ENCODE measurements at regions not wholly inside any gene's neighbourhood (a gene's known extent, or its start where the extent isn't known, plus 50 kb on each side); places are given as distances from the start of the nearest gene placed in this dataset.

DNA sequence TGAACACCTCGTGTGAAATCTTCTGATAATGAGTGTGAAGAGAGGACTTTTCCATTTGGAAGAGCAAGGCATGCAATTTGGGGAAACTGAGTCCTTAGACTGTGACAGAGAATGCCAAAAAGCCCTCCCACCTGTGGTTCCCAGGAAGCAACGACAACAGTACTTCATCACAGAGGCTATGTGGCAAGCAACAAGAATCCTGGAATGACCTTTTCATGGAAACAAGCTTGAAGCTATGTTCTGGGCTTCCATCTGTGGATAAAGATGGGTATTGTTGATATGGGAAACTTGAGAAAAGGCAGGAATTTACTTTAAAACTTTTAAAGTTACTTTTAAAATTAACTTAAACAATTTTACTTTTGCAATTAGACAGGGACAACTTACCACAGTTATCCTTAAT lies 131.2 kb upstream of the ANKH start (continued):
- TF ChIP-seq BMI1 (IDR thresholded peaks at IDR 0.05; ENCODE audit: borderline replicate concordance) (no peak), STAT1 (conservative IDR thresholded peaks at IDR 0.05) (no peak), KDM1A (IDR thresholded peaks at IDR 0.05; ENCODE audit: borderline replicate concordance) (no peak)

DNA sequence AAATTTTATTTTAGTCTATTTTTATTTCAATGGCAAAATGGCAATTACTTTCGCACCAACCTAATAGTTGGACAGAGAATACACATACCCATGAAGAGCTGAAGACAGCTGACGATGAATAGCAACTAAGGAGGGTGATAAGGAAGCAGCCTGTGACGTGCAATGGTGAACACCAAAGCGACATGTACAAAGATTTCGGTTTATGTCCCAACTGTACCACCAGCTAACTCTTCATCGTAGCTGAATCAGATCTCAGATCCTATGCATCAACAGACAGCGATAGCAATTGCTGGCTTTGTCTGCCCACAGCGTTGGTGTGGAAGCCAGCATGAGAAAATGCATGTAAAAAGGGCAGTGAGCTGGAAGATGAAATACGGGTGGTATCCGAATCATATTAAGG lies 130.6 kb upstream of the ANKH start:
- Histone ChIP-seq H3K27ac (ENCODE audit: control insufficient read depth, insufficient read depth) (no peak overlapping the region), H3K4me1 (ENCODE audit: control insufficient read depth, insufficient read depth, low read length) (peaks cover 4% of the 10 kb centered on the region), H4K20me1 (ENCODE audit: control insufficient read depth, insufficient read depth) (no peaks in the 10 kb centered on the region), H3K27me3 (replicated peaks in 1 of 2; ENCODE audit: control insufficient read depth in 2 of 2, insufficient read depth in 2 of 2, low read length in 1 of 2) (no peaks in the 10 kb centered on the region), H3K9me3 (replicated peaks; ENCODE audit: control insufficient read depth, insufficient read depth, low read length) (peaks cover 6% of the 10 kb centered on the region; the same call in 2 of the 3 replicates), H3K36me3 (ENCODE audit: control insufficient read depth in 2 of 2, insufficient read depth in 2 of 2, low read length in 1 of 2) (no peaks in the 10 kb centered on the region), H3K9ac (ENCODE audit: control insufficient read depth, insufficient read depth, low read length) (no peak overlapping the region), H3K79me2 (ENCODE audit: control insufficient read depth, insufficient read depth, low read length) (no peaks in the 10 kb centered on the region), H2AFZ (ENCODE audit: control insufficient read depth, low read depth, low read length) (no peak overlapping the region), H3K4me3 (no peak overlapping the region), H3K4me2 (ENCODE audit: control insufficient read depth, insufficient read depth) (no peak overlapping the region)
- no peak for DNase-seq (ENCODE audit: low read depth, low spot score)
- CTCF ChIA-PET, result interaction anchor here (0.9 to 8.1 kb wide), 11 partner anchors 19 to 323 kb away, joined by 3 to 213 read pairs (median 4); no protein-coding TSS in a partner anchor
- FAIRE-seq, result no peak
- WGBS (ENCODE audit: insufficient coverage, insufficient replicate concordance, low lambda C conversion rate, missing lambda C conversion rate), result 65% methylated on average over 10 of the region's 10 CpGs
- no TSS peak for BruUV-seq (replicated peaks)
- POLR2A ChIA-PET, result no interaction called here
- RAD21 ChIA-PET (ENCODE audit: unreplicated experiment), result interaction anchor here (1.3 to 4.9 kb wide), 6 partner anchors 10 to 327 kb away, joined by 3 to 65 read pairs (median 10); no protein-coding TSS in a partner anchor
- intact Hi-C loops (cut with micrococcal nuclease; ENCODE audit: unreplicated experiment) (loop anchor here (2.0 to 5.0 kb wide), 2 partner anchors 130 to 317 kb away; partner anchors contain the start of gene ANKH), in situ Hi-C loops (cut with MboI) (loop anchor here (5.0 to 25.0 kb wide), 2 partner anchors 280 to 640 kb away; no protein-coding TSS in a partner anchor)
- ATAC-seq, result no peak
- SMC1A ChIA-PET (ENCODE audit: uncharacterized antibody, unreplicated experiment), result interaction anchor here (0.8 to 8.4 kb wide), 7 partner anchors 10 to 317 kb away, joined by 3 to 90 read pairs (median 4); no protein-coding TSS in a partner anchor
- TF ChIP-seq, protein P1, sequence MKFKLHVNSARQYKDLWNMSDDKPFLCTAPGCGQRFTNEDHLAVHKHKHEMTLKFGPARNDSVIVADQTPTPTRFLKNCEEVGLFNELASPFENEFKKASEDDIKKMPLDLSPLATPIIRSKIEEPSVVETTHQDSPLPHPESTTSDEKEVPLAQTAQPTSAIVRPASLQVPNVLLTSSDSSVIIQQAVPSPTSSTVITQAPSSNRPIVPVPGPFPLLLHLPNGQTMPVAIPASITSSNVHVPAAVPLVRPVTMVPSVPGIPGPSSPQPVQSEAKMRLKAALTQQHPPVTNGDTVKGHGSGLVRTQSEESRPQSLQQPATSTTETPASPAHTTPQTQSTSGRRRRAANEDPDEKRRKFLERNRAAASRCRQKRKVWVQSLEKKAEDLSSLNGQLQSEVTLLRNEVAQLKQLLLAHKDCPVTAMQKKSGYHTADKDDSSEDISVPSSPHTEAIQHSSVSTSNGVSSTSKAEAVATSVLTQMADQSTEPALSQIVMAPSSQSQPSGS (IDR thresholded peaks at IDR 0.05; ENCODE audit: low read length), result no peak
- no peak for TF ChIP-seq GABPA (IDR thresholded peaks at IDR 0.05; ENCODE audit: low read depth)
- no peak for TF ChIP-seq ZNF274 (IDR thresholded peaks at IDR 0.05; ENCODE audit: insufficient read depth, insufficient read length)
- TF ChIP-seq RFX5 (IDR thresholded peaks at IDR 0.05; ENCODE audit: low read depth, low read length), result no peak
- TF ChIP-seq, protein P2, sequence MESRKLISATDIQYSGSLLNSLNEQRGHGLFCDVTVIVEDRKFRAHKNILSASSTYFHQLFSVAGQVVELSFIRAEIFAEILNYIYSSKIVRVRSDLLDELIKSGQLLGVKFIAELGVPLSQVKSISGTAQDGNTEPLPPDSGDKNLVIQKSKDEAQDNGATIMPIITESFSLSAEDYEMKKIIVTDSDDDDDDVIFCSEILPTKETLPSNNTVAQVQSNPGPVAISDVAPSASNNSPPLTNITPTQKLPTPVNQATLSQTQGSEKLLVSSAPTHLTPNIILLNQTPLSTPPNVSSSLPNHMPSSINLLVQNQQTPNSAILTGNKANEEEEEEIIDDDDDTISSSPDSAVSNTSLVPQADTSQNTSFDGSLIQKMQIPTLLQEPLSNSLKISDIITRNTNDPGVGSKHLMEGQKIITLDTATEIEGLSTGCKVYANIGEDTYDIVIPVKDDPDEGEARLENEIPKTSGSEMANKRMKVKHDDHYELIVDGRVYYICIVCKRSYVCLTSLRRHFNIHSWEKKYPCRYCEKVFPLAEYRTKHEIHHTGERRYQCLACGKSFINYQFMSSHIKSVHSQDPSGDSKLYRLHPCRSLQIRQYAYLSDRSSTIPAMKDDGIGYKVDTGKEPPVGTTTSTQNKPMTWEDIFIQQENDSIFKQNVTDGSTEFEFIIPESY (IDR thresholded peaks at IDR 0.05), result no peak
- TF ChIP-seq SMAD1 (IDR thresholded peaks at IDR 0.05; ENCODE audit: low read depth, partially characterized antibody), result no peak
- no peak for TF ChIP-seq YY1 (IDR thresholded peaks at IDR 0.05; ENCODE audit: low read depth, low read length)
- TF ChIP-seq SMAD5 (IDR thresholded peaks at IDR 0.05; ENCODE audit: low read depth), result no peak
- TF ChIP-seq NRF1 (conservative IDR thresholded peaks at IDR 0.05; ENCODE audit: low read depth, low read length), result no peak
- no peak for TF ChIP-seq EED (IDR thresholded peaks at IDR 0.05; ENCODE audit: low read depth)
- TF ChIP-seq IKZF1 (conservative IDR thresholded peaks at IDR 0.05), result no peak
- no peak for TF ChIP-seq BACH1 (IDR thresholded peaks at IDR 0.05; ENCODE audit: borderline replicate concordance)
- no peak for TF ChIP-seq ZNF622 (IDR thresholded peaks at IDR 0.05)
- no peak for TF ChIP-seq RAD51 (IDR thresholded peaks at IDR 0.05)
- no peak for TF ChIP-seq CHD1 (IDR thresholded peaks at IDR 0.05; ENCODE audit: low read depth, low read length)
- TF ChIP-seq, protein P3, sequence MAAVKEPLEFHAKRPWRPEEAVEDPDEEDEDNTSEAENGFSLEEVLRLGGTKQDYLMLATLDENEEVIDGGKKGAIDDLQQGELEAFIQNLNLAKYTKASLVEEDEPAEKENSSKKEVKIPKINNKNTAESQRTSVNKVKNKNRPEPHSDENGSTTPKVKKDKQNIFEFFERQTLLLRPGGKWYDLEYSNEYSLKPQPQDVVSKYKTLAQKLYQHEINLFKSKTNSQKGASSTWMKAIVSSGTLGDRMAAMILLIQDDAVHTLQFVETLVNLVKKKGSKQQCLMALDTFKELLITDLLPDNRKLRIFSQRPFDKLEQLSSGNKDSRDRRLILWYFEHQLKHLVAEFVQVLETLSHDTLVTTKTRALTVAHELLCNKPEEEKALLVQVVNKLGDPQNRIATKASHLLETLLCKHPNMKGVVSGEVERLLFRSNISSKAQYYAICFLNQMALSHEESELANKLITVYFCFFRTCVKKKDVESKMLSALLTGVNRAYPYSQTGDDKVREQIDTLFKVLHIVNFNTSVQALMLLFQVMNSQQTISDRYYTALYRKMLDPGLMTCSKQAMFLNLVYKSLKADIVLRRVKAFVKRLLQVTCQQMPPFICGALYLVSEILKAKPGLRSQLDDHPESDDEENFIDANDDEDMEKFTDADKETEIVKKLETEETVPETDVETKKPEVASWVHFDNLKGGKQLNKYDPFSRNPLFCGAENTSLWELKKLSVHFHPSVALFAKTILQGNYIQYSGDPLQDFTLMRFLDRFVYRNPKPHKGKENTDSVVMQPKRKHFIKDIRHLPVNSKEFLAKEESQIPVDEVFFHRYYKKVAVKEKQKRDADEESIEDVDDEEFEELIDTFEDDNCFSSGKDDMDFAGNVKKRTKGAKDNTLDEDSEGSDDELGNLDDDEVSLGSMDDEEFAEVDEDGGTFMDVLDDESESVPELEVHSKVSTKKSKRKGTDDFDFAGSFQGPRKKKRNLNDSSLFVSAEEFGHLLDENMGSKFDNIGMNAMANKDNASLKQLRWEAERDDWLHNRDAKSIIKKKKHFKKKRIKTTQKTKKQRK (IDR thresholded peaks at IDR 0.05; ENCODE audit: low read depth, low read length), result no peak
- no peak for TF ChIP-seq BMI1 (IDR thresholded peaks at IDR 0.05; ENCODE audit: borderline replicate concordance)
- no peak for TF ChIP-seq NR2C1 (IDR thresholded peaks at IDR 0.05)
